ENCODE measurements at regions not wholly inside any gene's neighbourhood (a gene's known extent, or its start where the extent isn't known, plus 50 kb on each side); places are given as distances from the start of the nearest gene placed in this dataset.

- TF ChIP-seq CTCF (IDR thresholded peaks at IDR 0.05; ENCODE audit: poor library complexity) (no peak), EZH2phosphoT487 (IDR thresholded peaks at IDR 0.05; ENCODE audit: low read depth, severe bottlenecking, unreplicated experiment) (no peak)
Measured at GRCh38 chr2:76211991-76212985, 501.6 kb upstream of the GCFC2 start.

All from hepatocyte (in vitro differentiated cells).